HPDE6-E6E7 (cell line): ENCODE measurements at regions not wholly inside any gene's neighbourhood (a gene's known extent, or its start where the extent isn't known, plus 50 kb on each side); places are given as distances from the start of the nearest gene placed in this dataset.
"Not testable (repeated sequence)": the region's sequence is repeated elsewhere in the genome, so short reads cannot be mapped to it uniquely, and the experiment has no call there.

ENCODE experiments used
- DNase-seq: peaks from one replicate; pipeline ENCODE4 v3.0.0; 2011; ENCODE audit warnings: missing footprints; ENCODE audit errors: extremely low spot score

DNA sequence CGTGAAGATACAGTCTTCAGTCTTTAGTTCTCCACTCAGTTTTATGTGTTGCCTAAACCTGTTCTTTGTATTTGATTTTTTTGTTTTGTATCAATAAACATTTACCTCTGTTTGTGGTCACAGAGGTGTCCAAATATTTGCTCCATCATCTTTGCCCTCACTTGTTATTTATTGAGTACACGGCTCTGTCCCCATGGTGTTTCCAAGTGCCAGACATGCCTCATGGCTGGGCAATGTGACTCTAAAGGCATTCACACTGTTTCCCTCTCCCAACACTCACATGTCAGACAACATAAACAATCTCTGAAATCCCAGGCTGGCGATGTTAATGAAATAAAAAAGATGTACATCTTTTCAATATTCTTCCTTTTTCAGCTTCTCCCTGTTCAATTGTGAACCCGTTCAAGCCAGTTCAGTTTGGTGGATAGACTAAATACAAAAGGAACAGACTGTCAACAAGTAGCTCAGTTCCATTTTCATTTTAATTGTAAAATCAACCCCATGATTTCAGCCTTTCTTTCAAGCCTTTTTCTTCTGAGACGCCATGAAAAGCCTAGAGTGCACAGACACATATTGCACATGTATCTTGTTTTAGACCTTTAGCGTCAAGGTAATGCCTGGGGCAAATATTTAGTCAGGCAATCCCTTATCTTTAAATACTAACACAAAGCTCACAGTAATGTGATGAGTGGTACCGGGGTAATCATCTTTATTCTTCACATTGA, 680.7 kb downstream of the GALC start:
- DNase-seq, result no peak

- no peak for DNase-seq
Observed at GRCh38 chr14:87309557-87309956, 683.4 kb downstream of the GALC start.

- DNase-seq, result no peak
Observed at GRCh38 chr14:87306409-87307168, 686.4 kb downstream of the GALC start.

DNA sequence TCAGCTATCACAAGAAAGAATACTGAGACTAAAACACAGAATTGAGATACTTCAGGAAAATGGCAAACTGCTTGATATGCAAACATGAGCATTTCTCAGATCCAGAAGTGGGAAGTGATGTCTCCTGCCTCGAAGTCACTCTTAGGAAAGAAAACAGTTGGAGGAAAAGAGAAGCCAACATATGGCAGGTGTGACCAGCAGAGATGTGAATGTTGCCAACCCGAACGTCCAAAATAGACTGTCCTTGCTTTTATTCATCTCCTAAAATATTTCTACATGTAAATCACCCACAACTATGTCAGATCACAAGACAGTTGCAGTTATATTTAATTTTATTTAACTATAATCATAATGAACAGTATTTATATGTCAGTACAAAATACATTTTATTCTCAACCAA, 687.6 kb downstream of the GALC start:
- no peak for DNase-seq

- no peak for DNase-seq
Observed at GRCh38 chr14:87304404-87304803, 688.6 kb downstream of the GALC start.

DNA sequence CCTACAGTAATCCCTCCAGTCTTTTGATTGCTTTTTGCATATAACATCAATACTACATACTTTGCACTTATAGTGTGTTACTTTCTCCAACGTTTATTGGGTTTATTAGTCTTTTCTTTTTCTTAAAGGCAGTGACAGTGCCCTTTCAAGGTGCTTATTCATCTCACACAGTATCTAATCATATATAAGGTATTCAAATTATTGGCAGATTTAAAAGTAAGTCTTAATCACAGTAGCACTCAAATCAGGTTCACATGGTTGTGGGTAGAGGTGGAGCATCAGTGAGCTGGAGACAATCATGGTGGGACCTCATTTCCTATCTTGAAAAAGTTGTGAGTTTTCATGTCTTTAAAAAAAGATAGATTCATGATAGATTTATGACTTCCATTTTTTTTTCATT, 706.2 kb downstream of the GALC start:
- DNase-seq, result no peak

DNA sequence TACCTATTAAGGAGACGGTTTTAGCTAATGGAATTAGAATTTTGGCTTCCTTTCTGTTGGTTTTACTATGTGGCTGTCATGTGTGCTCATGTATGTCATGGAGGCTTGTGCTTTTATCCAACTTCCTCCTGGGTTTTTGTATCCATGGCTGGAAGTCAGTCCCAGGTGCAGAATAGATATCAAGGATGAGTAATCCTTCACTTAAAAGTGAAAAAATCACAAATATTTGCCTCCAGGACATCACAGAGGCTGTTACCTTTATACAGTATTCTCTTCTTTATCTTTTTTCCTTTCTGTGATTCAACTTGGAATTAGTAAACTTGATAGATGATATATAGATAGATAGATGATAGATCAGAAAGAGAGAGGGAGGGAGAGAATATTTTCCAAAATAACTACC, 706.8 kb downstream of the GALC start:
- peak; percentile 17 for DNase-seq

- no peak for DNase-seq
Observed at GRCh38 chr14:87285506-87285905, 707.5 kb downstream of the GALC start.

- no peak for DNase-seq
Observed at GRCh38 chr14:87283547-87283946, 709.4 kb downstream of the GALC start.

GRCh38 chr14:87282266-87282665, 710.7 kb downstream of the GALC start:
- DNase-seq, result no peak

- DNase-seq, result no peak
Observed at GRCh38 chr14:87278415-87278814, 714.6 kb downstream of the GALC start.

DNA sequence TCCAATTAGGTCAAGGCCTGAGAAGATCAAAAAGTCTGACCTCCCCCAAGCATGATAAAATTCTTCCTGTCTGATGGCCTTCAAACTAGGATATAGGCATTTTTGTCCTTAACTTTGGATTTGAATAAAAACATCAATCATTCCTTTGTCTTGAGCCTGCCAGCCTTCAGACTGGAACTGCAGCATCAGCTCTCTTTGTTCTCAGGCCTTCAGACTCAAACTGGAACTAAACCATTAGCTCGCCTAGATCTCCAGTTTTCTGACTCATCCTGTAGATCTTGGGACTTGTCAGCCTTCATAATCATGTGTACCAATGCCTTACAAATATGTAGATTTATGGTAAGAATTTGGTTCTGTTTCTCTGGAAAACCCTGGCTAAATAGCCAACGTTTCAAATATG, 721.7 kb downstream of the GALC start:
- DNase-seq, result no peak

DNA sequence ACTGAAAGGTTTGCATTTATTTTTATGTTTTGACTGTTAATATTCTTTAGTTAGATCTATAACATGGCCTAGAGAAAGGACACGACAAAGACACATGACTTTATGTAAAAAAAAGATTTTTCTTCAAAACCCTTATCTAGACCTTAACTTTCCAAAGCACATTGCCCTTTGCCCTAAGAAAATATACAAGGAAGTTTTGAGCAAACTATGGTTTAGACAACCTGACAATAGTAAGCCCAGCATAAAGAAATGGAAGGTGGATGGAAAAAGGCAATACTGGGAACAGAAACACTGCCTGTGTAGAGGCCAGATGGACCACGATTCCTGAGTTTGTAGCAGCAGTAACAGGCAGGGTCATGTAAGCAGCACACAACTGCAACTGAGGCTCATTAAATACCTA, 724.0 kb downstream of the GALC start:
- DNase-seq, result no peak

DNA sequence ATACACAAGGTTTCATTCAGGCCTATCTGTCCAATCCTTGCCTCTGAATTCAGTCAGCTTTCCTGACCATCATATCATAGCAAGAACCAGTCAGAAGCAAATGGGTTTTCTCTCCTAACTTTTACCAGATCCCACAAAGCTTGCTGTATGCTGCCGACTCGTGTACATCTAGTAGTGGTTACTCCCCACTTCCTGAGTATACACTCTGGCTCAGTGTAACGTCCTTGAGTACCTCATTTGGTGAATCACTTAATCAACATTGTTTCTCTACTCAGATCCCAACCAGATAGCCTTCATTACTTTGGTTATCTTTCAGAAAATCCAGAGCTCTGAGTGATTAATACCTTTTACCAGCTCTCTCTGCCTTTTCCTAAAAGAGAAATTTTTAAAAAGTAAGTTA, 728.2 kb downstream of the GALC start:
- no peak for DNase-seq

GRCh38 chr14:87264272-87264785, 728.7 kb downstream of the GALC start:
- DNase-seq, result no peak

DNA sequence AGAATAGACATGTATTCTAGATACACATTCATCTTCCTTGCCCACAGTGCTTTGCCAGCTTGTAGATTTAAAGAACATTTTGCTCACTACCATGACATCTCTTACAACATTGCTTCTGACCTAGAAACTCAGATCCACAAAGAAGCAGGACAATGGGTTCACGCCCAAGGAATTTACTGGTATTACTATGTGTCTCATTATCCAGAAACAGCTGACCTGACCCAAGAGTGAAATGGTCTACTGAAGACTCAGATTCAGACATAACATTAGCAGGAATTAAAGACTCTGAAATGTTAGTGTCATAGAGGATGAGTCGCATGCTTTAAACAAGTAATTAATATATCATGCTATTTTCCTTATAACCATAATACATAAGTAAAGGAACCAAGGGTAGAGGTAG, 731.4 kb downstream of the GALC start:
- DNase-seq, result no peak

- DNase-seq, result no peak
Observed at GRCh38 chr14:87260460-87260859, 732.5 kb downstream of the GALC start.

DNA sequence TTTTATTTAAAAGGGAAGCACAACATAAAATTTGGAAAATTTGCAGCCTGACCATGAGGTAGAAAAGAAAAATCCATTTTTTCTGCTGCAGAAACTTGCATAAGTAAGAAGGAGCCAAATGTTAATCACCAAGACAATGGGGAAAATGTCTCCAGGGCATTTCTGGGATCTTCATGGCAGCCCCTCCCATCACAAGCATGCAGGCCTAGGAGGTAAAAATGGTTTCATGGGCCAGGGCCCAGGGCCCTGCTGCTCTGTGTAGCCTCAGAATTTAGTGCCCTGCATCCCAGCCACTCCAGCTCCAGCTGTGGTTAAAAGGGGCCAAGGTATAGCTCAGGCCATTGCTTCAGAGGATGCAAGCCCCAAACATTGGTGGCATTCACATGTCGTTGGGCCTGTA, 735.6 kb downstream of the GALC start:
- DNase-seq, result no peak

- no peak for DNase-seq
Observed at GRCh38 chr14:87255058-87255457, 737.9 kb downstream of the GALC start.

- no peak for DNase-seq
Observed at GRCh38 chr14:87254331-87254874, 738.6 kb downstream of the GALC start.

DNA sequence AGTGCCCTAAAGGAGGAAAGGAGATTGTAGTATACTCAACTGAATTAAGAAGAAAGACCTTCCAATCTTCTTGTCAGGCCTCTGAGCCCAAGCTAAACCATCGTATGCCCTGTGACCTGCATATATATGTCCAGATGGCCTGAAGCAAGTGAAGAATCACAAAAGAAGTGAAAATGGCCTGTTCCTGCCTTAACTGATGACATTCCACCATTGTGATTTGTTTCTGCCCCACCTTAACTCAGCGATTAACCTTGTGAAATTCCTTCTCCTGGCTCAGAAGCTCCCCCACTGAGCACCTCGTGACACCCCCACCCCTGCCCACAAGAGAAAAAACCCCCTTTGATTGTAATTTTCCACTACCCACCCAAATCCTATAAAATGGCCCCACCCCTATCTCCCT, 739.2 kb downstream of the GALC start:
- not testable (repeated sequence) for DNase-seq

DNA sequence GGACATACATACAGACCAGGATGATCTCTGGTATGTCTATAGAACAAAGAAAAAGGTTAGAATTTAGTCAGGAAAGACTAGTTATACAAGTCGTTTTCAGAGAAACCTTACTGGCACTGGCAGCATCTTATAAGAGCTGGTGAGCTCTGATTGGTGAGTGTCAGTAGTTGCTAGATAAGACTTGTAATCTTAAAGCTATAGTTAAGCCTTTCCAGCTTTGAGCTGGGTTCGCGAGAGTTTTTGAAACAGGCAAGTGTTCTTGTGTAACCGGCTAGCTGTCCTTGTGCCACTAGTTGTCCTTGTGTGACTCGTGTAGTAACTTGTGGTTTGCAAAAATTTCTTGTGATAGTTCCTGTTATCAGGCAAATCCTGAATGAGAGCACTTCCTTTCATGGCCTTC, 740.9 kb downstream of the GALC start:
- no peak for DNase-seq

DNA sequence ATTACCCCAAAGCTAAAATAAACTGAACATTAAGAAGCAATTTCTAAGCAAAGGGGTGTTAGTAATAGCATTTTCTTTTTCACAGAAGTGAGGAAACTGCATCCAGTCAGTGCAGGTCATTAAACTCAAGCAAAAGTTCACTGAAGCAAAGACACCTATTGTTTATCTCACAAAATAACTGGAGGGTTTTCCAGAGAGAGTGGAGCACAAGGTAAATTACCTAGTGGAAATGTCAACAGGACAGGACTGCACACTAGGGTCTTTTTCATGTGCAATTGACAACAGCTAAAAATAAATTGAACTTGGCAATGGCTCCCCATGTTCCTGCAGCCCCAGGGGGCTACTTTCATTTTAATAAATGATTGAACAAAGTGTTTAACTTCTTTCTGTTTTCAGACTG, 742.0 kb downstream of the GALC start:
- no peak for DNase-seq
